ENCODE measurements at regions not wholly inside any gene's neighbourhood (a gene's known extent, or its start where the extent isn't known, plus 50 kb on each side); places are given as distances from the start of the nearest gene placed in this dataset.
A peak's percentile ranks its signal among the peaks of the same experiment; 100 is the strongest.

DNA sequence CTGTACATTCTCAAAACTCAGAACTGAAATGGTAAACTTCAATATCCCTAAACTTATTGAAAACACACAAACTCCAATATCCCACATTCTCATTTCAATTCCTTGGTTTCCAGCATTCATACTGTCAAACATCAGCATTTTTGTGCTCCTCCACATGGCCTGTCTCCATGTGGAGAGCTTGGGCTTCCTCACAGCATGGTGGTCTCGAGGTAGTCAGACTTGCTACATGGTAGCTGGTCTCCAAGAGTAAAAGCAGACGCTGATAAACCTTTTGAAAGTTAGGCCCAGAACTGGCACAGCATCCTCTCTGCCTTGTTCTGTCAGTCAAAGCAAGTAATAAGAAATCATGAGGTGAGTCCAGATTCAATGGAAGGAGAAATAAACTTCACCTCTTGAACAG is 70.5 kb downstream of the VCPKMT start:
- Histone ChIP-seq H3K4me3 (no peak overlapping the region), H4K20me1 (replicated peaks; ENCODE audit: insufficient read depth) (no peaks in the 10 kb centered on the region), H3F3A (replicated peaks; ENCODE audit: low read depth) (no peaks in the 10 kb centered on the region), H3K4me1 (ENCODE audit: insufficient read depth) (peaks cover 4% of the 10 kb centered on the region; the same call in 1 of the 2 replicates), H3K36me3 (ENCODE audit: insufficient read depth) (no peaks in the 10 kb centered on the region), H3K4me2 (no peak overlapping the region), H3K79me2 (replicated peaks; ENCODE audit: insufficient read depth) (no peaks in the 10 kb centered on the region), H2AFZ (0 out of 2 replicates have a peak overlapping the region, but pooled peaks have one; percentile 93), H3K27ac (ENCODE audit: low read depth) (no peak overlapping the region), H3K9me2 (ENCODE audit: insufficient read depth) (peaks cover 4% of the 10 kb centered on the region; the same call in 1 of the 2 replicates), H3K27me3 (ENCODE audit: insufficient read depth) (no peaks in the 10 kb centered on the region)
- H3K27me3 Mint-ChIP-seq (ENCODE audit: insufficient read depth, low read depth, poor library complexity) = no peaks in the 10 kb centered on the region
- peaks cover 18% of the 10 kb centered on the region for H3K4me1 Mint-ChIP-seq
- no peaks in the 10 kb centered on the region for H3K36me3 Mint-ChIP-seq (ENCODE audit: low read depth)
- ATAC-seq (no peak), DNase-seq (ENCODE audit: low spot score) (no peak)
- no peaks in the 10 kb centered on the region for H3K9me3 Mint-ChIP-seq
- no peak overlapping the region for H3K4me3 Mint-ChIP-seq
- TF ChIP-seq NANOG (IDR thresholded peaks at IDR 0.05; ENCODE audit: borderline replicate concordance) = no peak
- TF ChIP-seq, protein P1, sequence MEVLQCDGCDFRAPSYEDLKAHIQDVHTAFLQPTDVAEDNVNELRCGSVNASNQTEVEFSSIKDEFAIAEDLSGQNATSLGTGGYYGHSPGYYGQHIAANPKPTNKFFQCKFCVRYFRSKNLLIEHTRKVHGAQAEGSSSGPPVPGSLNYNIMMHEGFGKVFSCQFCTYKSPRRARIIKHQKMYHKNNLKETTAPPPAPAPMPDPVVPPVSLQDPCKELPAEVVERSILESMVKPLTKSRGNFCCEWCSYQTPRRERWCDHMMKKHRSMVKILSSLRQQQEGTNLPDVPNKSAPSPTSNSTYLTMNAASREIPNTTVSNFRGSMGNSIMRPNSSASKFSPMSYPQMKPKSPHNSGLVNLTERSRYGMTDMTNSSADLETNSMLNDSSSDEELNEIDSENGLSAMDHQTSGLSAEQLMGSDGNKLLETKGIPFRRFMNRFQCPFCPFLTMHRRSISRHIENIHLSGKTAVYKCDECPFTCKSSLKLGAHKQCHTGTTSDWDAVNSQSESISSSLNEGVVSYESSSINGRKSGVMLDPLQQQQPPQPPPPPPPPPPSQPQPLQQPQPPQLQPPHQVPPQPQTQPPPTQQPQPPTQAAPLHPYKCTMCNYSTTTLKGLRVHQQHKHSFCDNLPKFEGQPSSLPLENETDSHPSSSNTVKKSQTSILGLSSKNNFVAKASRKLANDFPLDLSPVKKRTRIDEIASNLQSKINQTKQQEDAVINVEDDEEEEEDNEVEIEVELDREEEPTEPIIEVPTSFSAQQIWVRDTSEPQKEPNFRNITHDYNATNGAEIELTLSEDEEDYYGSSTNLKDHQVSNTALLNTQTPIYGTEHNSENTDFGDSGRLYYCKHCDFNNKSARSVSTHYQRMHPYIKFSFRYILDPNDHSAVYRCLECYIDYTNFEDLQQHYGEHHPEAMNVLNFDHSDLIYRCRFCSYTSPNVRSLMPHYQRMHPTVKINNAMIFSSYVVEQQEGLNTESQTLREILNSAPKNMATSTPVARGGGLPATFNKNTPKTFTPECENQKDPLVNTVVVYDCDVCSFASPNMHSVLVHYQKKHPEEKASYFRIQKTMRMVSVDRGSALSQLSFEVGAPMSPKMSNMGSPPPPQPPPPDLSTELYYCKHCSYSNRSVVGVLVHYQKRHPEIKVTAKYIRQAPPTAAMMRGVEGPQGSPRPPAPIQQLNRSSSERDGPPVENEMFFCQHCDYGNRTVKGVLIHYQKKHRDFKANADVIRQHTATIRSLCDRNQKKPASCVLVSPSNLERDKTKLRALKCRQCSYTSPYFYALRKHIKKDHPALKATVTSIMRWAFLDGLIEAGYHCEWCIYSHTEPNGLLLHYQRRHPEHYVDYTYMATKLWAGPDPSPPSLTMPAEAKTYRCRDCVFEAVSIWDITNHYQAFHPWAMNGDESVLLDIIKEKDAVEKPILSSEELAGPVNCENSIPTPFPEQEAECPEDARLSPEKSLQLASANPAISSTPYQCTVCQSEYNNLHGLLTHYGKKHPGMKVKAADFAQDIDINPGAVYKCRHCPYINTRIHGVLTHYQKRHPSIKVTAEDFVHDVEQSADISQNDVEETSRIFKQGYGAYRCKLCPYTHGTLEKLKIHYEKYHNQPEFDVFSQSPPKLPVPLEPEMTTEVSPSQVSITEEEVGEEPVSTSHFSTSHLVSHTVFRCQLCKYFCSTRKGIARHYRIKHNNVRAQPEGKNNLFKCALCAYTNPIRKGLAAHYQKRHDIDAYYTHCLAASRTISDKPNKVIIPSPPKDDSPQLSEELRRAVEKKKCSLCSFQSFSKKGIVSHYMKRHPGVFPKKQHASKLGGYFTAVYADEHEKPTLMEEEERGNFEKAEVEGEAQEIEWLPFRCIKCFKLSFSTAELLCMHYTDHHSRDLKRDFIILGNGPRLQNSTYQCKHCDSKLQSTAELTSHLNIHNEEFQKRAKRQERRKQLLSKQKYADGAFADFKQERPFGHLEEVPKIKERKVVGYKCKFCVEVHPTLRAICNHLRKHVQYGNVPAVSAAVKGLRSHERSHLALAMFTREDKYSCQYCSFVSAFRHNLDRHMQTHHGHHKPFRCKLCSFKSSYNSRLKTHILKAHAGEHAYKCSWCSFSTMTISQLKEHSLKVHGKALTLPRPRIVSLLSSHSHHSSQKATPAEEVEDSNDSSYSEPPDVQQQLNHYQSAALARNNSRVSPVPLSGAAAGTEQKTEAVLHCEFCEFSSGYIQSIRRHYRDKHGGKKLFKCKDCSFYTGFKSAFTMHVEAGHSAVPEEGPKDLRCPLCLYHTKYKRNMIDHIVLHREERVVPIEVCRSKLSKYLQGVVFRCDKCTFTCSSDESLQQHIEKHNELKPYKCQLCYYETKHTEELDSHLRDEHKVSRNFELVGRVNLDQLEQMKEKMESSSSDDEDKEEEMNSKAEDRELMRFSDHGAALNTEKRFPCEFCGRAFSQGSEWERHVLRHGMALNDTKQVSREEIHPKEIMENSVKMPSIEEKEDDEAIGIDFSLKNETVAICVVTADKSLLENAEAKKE (CRISPR knock-in tag; IDR thresholded peaks at IDR 0.05) = no peak
- no peak for TF ChIP-seq JUNB (IDR thresholded peaks at IDR 0.05; ENCODE audit: unreplicated experiment)
- TF ChIP-seq CREB1 (CRISPR knock-in tag; IDR thresholded peaks at IDR 0.05; ENCODE audit: low read depth) = no peak
- no peak for TF ChIP-seq ZNF331 (CRISPR knock-in tag; IDR thresholded peaks at IDR 0.05; ENCODE audit: low read depth)
- TF ChIP-seq POLR2AphosphoS5 (IDR thresholded peaks at IDR 0.05; ENCODE audit: low read depth) = no peak
- no peak for TF ChIP-seq ZNF114 (CRISPR knock-in tag; IDR thresholded peaks at IDR 0.05)
- TF ChIP-seq STAT1 (IDR thresholded peaks at IDR 0.05; ENCODE audit: unreplicated experiment) = no peak
- TF ChIP-seq, protein P2, sequence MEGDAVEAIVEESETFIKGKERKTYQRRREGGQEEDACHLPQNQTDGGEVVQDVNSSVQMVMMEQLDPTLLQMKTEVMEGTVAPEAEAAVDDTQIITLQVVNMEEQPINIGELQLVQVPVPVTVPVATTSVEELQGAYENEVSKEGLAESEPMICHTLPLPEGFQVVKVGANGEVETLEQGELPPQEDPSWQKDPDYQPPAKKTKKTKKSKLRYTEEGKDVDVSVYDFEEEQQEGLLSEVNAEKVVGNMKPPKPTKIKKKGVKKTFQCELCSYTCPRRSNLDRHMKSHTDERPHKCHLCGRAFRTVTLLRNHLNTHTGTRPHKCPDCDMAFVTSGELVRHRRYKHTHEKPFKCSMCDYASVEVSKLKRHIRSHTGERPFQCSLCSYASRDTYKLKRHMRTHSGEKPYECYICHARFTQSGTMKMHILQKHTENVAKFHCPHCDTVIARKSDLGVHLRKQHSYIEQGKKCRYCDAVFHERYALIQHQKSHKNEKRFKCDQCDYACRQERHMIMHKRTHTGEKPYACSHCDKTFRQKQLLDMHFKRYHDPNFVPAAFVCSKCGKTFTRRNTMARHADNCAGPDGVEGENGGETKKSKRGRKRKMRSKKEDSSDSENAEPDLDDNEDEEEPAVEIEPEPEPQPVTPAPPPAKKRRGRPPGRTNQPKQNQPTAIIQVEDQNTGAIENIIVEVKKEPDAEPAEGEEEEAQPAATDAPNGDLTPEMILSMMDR (conservative IDR thresholded peaks at IDR 0.05; ENCODE audit: low read depth in 2 of 2) = no peak
- TF ChIP-seq, protein P3, sequence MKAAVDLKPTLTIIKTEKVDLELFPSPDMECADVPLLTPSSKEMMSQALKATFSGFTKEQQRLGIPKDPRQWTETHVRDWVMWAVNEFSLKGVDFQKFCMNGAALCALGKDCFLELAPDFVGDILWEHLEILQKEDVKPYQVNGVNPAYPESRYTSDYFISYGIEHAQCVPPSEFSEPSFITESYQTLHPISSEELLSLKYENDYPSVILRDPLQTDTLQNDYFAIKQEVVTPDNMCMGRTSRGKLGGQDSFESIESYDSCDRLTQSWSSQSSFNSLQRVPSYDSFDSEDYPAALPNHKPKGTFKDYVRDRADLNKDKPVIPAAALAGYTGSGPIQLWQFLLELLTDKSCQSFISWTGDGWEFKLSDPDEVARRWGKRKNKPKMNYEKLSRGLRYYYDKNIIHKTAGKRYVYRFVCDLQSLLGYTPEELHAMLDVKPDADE (IDR thresholded peaks at IDR 0.05) = no peak
- no peak for TF ChIP-seq EZH2 (IDR thresholded peaks at IDR 0.05; ENCODE audit: low read depth, unreplicated experiment)
- TF ChIP-seq EZH2phosphoT487 (IDR thresholded peaks at IDR 0.05; ENCODE audit: unreplicated experiment) = no peak
- TF ChIP-seq, protein P4, sequence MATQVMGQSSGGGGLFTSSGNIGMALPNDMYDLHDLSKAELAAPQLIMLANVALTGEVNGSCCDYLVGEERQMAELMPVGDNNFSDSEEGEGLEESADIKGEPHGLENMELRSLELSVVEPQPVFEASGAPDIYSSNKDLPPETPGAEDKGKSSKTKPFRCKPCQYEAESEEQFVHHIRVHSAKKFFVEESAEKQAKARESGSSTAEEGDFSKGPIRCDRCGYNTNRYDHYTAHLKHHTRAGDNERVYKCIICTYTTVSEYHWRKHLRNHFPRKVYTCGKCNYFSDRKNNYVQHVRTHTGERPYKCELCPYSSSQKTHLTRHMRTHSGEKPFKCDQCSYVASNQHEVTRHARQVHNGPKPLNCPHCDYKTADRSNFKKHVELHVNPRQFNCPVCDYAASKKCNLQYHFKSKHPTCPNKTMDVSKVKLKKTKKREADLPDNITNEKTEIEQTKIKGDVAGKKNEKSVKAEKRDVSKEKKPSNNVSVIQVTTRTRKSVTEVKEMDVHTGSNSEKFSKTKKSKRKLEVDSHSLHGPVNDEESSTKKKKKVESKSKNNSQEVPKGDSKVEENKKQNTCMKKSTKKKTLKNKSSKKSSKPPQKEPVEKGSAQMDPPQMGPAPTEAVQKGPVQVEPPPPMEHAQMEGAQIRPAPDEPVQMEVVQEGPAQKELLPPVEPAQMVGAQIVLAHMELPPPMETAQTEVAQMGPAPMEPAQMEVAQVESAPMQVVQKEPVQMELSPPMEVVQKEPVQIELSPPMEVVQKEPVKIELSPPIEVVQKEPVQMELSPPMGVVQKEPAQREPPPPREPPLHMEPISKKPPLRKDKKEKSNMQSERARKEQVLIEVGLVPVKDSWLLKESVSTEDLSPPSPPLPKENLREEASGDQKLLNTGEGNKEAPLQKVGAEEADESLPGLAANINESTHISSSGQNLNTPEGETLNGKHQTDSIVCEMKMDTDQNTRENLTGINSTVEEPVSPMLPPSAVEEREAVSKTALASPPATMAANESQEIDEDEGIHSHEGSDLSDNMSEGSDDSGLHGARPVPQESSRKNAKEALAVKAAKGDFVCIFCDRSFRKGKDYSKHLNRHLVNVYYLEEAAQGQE (IDR thresholded peaks at IDR 0.05; ENCODE audit: unreplicated experiment) = no peak
- H3K27ac Mint-ChIP-seq = no peak overlapping the region

Data from GM23338 (cell line).